Bronchial epithelial cell (primary cell): ENCODE measurements at regions not wholly inside any gene's neighbourhood (a gene's known extent, or its start where the extent isn't known, plus 50 kb on each side); places are given as distances from the start of the nearest gene placed in this dataset.

Experiments
- DNase-seq: peaks from one replicate; pipeline ENCODE4 v3.0.0-alpha.2; 2010; ENCODE audit warnings: low read depth
- FAIRE-seq: peaks from 2 replicates; lab custom pipeline; 2011; peaks lifted over from hg19 to GRCh38; lab: Jason Lieb, UNC
- H3K27me3 ChIP-seq: 2 replicates; pipeline ENCODE4 v1.5.1; 2011; ENCODE audit warnings: low read length; ENCODE audit not compliant: control insufficient read depth, insufficient read depth
- H3K36me3 ChIP-seq: 2 replicates; pipeline ENCODE4 v1.5.1; 2011; ENCODE audit warnings: low read length; ENCODE audit not compliant: control insufficient read depth, insufficient read depth
- H3K4me3 ChIP-seq: 2 replicates; pipeline ENCODE4 v1.5.1; 2011; ENCODE audit warnings: mild to moderate bottlenecking, low read depth, low read length, control low read depth
- TF ChIP-seq, protein P1 (sequence below): IDR thresholded peaks from 2 replicates; pipeline ENCODE4 v1.5.1; 2011; ENCODE audit warnings: mild to moderate bottlenecking, moderate library complexity, low read length, control low read depth, inconsistent platforms; ENCODE audit not compliant: insufficient read depth, severe bottlenecking

DNA sequence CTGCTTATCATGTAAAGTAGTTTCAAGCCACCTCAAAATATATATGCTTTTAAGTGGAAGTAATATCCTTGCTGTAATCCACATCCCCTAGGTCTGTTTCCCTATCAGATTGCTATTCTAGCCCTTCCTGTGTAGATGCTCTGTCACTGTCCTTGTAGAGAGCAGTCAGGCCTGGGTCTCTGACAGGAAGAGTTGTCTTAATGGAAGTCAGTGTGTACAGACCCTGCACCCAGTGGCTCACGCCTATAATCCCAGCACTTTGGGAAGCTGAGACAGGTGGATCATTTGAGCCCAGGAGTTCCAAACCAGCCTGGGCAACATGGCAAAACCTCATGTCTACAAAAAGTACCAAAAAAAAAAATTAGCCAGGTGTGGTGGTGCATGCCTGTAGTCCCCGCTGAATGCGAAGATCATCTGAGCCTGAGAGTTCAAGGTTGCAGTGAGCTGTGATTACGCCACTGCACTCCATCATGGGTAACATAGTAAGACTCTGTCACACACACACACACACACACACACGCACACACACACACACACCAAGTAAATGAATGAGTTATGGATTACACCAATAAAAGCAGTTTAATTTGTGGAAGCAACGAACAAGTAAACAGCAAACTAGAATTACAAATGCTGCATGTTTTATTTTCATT lies 70.2 kb upstream of the DSC1 start:
- FAIRE-seq, result no peak
- TF ChIP-seq, protein P1, sequence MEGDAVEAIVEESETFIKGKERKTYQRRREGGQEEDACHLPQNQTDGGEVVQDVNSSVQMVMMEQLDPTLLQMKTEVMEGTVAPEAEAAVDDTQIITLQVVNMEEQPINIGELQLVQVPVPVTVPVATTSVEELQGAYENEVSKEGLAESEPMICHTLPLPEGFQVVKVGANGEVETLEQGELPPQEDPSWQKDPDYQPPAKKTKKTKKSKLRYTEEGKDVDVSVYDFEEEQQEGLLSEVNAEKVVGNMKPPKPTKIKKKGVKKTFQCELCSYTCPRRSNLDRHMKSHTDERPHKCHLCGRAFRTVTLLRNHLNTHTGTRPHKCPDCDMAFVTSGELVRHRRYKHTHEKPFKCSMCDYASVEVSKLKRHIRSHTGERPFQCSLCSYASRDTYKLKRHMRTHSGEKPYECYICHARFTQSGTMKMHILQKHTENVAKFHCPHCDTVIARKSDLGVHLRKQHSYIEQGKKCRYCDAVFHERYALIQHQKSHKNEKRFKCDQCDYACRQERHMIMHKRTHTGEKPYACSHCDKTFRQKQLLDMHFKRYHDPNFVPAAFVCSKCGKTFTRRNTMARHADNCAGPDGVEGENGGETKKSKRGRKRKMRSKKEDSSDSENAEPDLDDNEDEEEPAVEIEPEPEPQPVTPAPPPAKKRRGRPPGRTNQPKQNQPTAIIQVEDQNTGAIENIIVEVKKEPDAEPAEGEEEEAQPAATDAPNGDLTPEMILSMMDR, result no peak
- H3K27me3 ChIP-seq, result no peaks in the 10 kb centered on the region
- no peak overlapping the region for H3K4me3 ChIP-seq
- H3K36me3 ChIP-seq, result no peaks in the 10 kb centered on the region
- DNase-seq, result no peak

DNA sequence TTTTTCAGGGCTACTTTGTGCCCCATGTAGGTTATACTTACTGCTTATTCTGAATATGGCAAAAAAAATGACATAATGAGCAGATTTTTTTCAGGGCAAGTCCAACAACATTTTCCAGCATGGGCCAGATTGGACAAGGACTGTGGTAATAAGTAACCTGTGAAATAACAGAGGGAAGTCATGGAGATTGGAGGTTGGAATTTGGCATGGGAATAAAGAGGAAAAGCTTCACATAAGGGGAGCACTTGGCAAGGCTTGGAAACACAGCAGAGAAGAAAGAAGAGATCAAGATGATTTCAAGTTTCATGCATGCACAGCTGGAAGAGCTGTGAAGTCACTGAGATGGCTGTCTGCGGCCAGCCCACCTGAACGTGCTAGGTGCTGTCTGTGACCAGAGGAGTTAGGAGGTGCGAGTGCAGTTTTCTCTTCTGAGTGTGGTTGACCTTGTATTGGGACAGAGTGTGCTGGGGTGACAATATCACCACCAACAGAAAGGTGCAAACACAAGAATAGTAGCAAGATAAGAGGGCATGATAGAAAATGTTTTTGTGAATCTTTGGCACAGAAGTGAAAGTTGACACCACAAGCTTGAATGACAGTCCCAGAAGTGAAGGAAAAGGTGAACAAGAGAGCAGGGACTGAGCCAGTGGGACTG lies 71.1 kb upstream of the DSC1 start:
- no peak for DNase-seq
- Histone ChIP-seq H3K27me3 (no peaks in the 10 kb centered on the region), H3K36me3 (no peaks in the 10 kb centered on the region), H3K4me3 (no peak overlapping the region)
- no peak for FAIRE-seq
- TF ChIP-seq, protein P1, result no peak

DNA sequence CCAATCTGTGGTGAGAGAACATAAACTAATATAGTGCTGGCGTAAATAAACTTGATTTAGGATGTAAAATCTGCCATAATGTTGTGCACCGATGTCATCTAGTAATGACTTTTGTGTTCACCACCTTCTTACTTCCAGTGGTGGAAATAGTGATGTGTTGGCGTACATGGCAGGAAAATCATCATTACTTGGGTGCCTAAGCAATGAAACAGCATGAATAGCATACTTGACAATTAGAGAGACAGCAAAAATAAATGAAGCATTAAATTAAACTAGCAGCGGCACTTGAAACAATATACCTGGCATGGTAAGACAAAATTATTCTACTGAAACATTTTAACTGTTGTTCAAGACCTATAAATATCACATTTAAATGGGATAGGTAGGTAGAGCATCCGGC lies 73.2 kb upstream of the DSC1 start:
- H3K36me3 ChIP-seq, result no peaks in the 10 kb centered on the region
- TF ChIP-seq, protein P1, result no peak
- H3K4me3 ChIP-seq, result no peak overlapping the region
- no peaks in the 10 kb centered on the region for H3K27me3 ChIP-seq
- FAIRE-seq (no peak), DNase-seq (no peak)

DNA sequence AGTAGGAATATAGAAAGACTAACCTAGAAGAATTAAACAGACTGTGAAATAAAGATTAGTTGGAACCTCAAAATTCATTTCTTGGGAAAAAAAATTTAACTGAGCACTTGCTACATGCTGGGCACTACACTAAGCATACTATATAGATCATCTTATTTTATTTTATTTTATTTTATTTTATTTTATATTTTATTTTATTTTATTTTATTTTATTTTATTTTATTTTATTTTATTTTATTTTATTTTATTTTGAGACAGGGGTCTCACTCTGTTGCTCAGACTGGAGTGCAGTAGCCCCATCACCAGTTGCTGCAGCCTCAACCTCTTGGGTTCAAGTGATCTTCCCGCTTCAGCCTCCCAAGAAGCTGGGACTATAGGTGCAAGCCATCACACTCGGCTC lies 74.5 kb upstream of the DSC1 start:
- Histone ChIP-seq H3K27me3 (no peaks in the 10 kb centered on the region), H3K36me3 (no peaks in the 10 kb centered on the region), H3K4me3 (no peak overlapping the region)
- TF ChIP-seq, protein P1, result no peak
- DNase-seq (no peak), FAIRE-seq (no peak)

DNA sequence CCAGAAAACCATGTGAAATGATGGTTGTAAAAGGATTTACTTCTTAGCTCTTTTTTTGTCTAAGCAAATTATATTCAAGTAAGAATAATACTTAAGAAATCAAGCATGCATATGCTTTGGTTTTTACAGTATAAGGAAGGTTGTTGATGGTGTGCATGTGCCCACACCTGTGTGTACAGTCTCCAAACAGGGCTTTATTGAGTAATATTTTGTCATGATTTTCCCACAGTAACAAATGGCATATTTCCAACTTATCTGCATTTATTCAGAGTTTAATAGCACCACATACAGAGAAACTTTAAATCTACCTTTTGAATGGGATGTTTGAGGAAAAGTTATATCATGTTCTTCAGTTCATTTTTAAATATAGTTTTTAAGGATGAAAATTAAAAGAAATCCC lies 76.5 kb upstream of the DSG1 start:
- no peaks in the 10 kb centered on the region for H3K36me3 ChIP-seq
- FAIRE-seq, result no peak
- DNase-seq, result peak; percentile 84
- no peaks in the 10 kb centered on the region for H3K27me3 ChIP-seq
- TF ChIP-seq, protein P1, result no peak
- no peak overlapping the region for H3K4me3 ChIP-seq
